HS-27A (cell line): ENCODE measurements at regions not wholly inside any gene's neighbourhood (a gene's known extent, or its start where the extent isn't known, plus 50 kb on each side); places are given as distances from the start of the nearest gene placed in this dataset.

Experiments used
- DNase-seq: peaks from one replicate; pipeline ENCODE4 v3.0.0-alpha.2; 2012; ENCODE audit warnings: low read depth, missing footprints

- no peak for DNase-seq
These were observed 332.8 kb downstream of the SMOC2 start for GRCh38 chr6:168773788-168774187.

- DNase-seq, result no peak
These were observed 324.8 kb downstream of the SMOC2 start for GRCh38 chr6:168765752-168766151.

GRCh38 chr6:168756009-168756634 lies 315.1 kb downstream of the SMOC2 start:
- no peak for DNase-seq

- DNase-seq, result no peak
These were observed 305.7 kb downstream of the SMOC2 start for GRCh38 chr6:168746643-168747042.

GRCh38 chr6:168746013-168746412 lies 305.0 kb downstream of the SMOC2 start:
- no peak for DNase-seq

- no peak for DNase-seq
These were observed 303.9 kb downstream of the SMOC2 start for GRCh38 chr6:168744861-168745260.

GRCh38 chr6:168741942-168742782 lies 301.2 kb downstream of the SMOC2 start:
- no peak for DNase-seq

- no peak for DNase-seq
These were observed 300.3 kb downstream of the SMOC2 start for GRCh38 chr6:168741305-168741704.

GRCh38 chr6:168739381-168739780 lies 298.4 kb downstream of the SMOC2 start:
- no peak for DNase-seq

- no peak for DNase-seq
These were observed 296.5 kb downstream of the SMOC2 start for GRCh38 chr6:168737481-168737880.

GRCh38 chr6:168737014-168737413 lies 296.0 kb downstream of the SMOC2 start:
- DNase-seq, result no peak

GRCh38 chr6:168736039-168736438 lies 295.1 kb downstream of the SMOC2 start:
- DNase-seq, result no peak

- no peak for DNase-seq
These were observed 294.4 kb downstream of the SMOC2 start for GRCh38 chr6:168735268-168735949.

GRCh38 chr6:168734523-168734922 lies 293.5 kb downstream of the SMOC2 start:
- no peak for DNase-seq

GRCh38 chr6:168732676-168733075 lies 291.7 kb downstream of the SMOC2 start:
- no peak for DNase-seq

GRCh38 chr6:168730931-168731716 lies 290.1 kb downstream of the SMOC2 start:
- no peak for DNase-seq

GRCh38 chr6:168728056-168728455 lies 287.1 kb downstream of the SMOC2 start:
- no peak for DNase-seq

- no peak for DNase-seq
These were observed 285.4 kb downstream of the SMOC2 start for GRCh38 chr6:168726312-168726856.

- DNase-seq, result no peak
These were observed 284.8 kb downstream of the SMOC2 start for GRCh38 chr6:168725802-168726201.

- DNase-seq, result no peak
These were observed 283.9 kb downstream of the SMOC2 start for GRCh38 chr6:168724669-168725570.

GRCh38 chr6:168724033-168724432 lies 283.0 kb downstream of the SMOC2 start:
- DNase-seq, result no peak
